ENCODE measurements at regions not wholly inside any gene's neighbourhood (a gene's known extent, or its start where the extent isn't known, plus 50 kb on each side); places are given as distances from the start of the nearest gene placed in this dataset.

DNA sequence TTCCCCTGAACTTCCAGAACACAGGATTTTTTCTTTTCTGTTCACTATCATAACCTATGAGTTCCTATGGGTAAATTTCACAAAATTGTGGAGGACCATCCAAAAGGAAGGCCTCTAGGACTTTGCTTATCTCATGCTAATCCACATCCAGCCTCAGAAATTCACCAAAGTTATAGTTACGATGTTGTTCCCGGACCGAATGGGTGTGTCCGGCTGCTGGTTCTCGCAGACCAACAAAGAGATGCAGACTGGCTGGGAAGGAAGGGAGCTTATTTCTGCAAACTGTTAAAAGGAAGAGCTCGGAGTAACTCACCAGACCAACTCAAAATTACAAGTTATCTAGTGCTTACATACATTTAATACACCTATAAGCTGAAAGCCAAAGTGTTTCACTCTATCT lies 882.9 kb upstream of the SPRY2 start:
- Histone ChIP-seq H3K27me3 (ENCODE audit: insufficient read depth in 3 of 3, low read length in 2 of 3) (no peaks in the 10 kb centered on the region), H3K36me3 (ENCODE audit: insufficient read depth in 1 of 2, low read depth in 1 of 2) (no peaks in the 10 kb centered on the region), H3K4me1 (no peaks in the 10 kb centered on the region), H3K27ac (no peak overlapping the region), H3K9me3 (no peaks in the 10 kb centered on the region), H3K4me3 (no peak overlapping the region)
- WGBS, 3 donors: 74 to 81% (median 78%) methylated on average over 6 of the region's 6 CpGs
- DNase-seq (no peak), ATAC-seq (no peak)
- TF ChIP-seq, protein P1, sequence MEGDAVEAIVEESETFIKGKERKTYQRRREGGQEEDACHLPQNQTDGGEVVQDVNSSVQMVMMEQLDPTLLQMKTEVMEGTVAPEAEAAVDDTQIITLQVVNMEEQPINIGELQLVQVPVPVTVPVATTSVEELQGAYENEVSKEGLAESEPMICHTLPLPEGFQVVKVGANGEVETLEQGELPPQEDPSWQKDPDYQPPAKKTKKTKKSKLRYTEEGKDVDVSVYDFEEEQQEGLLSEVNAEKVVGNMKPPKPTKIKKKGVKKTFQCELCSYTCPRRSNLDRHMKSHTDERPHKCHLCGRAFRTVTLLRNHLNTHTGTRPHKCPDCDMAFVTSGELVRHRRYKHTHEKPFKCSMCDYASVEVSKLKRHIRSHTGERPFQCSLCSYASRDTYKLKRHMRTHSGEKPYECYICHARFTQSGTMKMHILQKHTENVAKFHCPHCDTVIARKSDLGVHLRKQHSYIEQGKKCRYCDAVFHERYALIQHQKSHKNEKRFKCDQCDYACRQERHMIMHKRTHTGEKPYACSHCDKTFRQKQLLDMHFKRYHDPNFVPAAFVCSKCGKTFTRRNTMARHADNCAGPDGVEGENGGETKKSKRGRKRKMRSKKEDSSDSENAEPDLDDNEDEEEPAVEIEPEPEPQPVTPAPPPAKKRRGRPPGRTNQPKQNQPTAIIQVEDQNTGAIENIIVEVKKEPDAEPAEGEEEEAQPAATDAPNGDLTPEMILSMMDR (IDR thresholded peaks at IDR 0.05): no peak
- intact Hi-C loops (cut with DNase I): no loop called here

DNA sequence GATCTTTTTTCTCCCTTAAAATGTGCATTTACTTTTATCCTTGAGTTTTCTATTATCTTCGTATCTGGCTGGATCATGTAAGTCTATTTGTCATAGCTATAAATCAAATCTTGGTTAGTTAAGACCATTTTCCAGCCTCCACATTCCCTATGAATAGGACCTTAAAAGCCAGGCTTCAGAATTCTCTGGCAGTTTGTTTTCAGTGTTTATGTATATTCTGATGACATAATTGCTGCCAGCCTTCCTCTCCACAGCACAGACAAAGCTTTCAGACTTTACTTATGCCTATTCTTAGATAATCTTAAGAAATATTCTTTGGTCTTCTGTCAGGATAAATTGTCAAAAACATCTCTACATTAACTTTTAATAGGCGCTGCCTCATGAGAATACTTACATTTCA lies 870.8 kb upstream of the SPRY2 start:
- Histone ChIP-seq H3K36me3 (ENCODE audit: insufficient read depth in 1 of 2, low read depth in 1 of 2) (no peaks in the 10 kb centered on the region), H3K9me3 (no peaks in the 10 kb centered on the region), H3K4me3 (no peak overlapping the region), H3K27ac (no peak overlapping the region), H3K4me1 (no peaks in the 10 kb centered on the region), H3K27me3 (ENCODE audit: insufficient read depth in 3 of 3, low read length in 2 of 3) (peaks cover 0 to 2% (median 0%) of the 10 kb centered on the region in 3 donors)
- DNase-seq (no peak), ATAC-seq (no peak)
- intact Hi-C loops (cut with DNase I): no loop called here
- TF ChIP-seq, protein P1 (IDR thresholded peaks at IDR 0.05): no peak
- 68 to 69% (median 69%) methylated on average over 2 of the region's 2 CpGs for WGBS, 3 donors

DNA sequence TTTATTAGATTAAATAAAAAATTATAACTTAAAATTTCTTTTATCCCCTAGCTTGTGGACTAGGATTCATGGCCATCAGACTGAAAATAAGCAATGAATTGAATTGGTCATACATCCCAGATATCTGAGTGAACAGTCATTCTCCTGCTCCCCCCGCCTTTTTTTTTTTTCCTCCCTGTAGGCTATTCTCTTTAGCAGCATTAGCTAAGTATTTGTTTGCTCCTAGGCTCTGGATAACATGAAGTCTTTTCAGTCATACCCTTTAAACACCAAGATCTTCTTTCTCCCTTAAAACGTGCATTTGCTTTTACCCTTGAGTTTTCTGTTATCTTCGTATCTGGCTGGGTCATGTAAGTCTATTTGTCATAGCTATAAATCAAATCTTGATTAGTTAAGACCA lies 866.7 kb upstream of the SPRY2 start:
- H3K4me1 ChIP-seq: no peaks in the 10 kb centered on the region
- no peaks in the 10 kb centered on the region for H3K36me3 ChIP-seq (ENCODE audit: insufficient read depth in 1 of 2, low read depth in 1 of 2)
- DNase-seq: no peak
- no peak overlapping the region for H3K27ac ChIP-seq
- no peaks in the 10 kb centered on the region for H3K27me3 ChIP-seq (ENCODE audit: insufficient read depth in 3 of 3, low read length in 2 of 3)
- H3K9me3 ChIP-seq: no peaks in the 10 kb centered on the region
- intact Hi-C loops (cut with DNase I): no loop called here
- TF ChIP-seq, protein P1 (IDR thresholded peaks at IDR 0.05): no peak
- WGBS, 3 donors: 34 to 48% (median 40%) methylated on average over 3 of the region's 3 CpGs
- no peak overlapping the region for H3K4me3 ChIP-seq
- ATAC-seq: no peak

DNA sequence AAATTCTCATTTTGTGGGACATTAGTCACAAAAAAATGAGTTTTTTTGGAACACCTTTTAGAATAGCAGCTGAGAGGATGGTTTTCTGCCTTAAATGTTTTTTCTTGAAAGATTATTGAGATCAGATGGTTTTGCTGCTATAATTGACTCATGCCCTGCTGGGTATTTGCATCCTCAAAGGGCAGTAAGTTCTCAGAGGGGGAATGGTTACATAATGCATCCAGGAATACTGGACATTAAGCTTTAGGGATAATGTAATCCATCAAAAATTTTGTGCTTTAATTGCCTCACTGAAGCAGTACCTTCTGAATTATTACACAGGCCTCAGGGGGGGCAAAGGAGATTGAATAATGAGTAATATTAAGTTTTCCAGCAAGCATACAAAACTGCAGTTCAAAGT lies 866.3 kb upstream of the SPRY2 start:
- no peak overlapping the region for H3K27ac ChIP-seq
- H3K36me3 ChIP-seq (ENCODE audit: insufficient read depth in 1 of 2, low read depth in 1 of 2): no peaks in the 10 kb centered on the region

DNA sequence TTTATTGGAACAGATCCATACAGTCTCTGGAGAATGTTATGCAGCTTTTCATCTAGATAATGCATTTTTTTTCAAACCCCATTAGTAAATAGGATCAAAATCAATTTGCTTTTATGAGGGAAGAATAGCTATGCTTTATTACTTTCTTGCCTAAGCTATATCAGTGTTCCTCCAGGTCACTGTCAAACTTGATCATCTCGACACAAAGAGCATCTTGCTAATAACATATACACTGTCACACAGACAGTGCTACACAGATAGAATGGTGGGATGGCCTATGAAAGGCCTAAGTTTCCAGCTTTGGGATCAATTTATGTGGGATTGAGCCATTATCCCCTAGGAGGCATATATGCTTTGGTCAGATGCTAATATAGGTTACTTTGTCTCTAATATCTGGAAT lies 862.9 kb upstream of the SPRY2 start:
- WGBS, 3 donors: 83 to 94% (median 86%) methylated on average over 1 of the region's 1 CpG
- ATAC-seq: no peak

More for the DNA sequence above, 866.3 kb upstream of the SPRY2 start:
- no peaks in the 10 kb centered on the region for H3K27me3 ChIP-seq (ENCODE audit: insufficient read depth in 3 of 3, low read length in 2 of 3)
- no peak for DNase-seq
- TF ChIP-seq, protein P1 (IDR thresholded peaks at IDR 0.05): no peak
- no peaks in the 10 kb centered on the region for H3K9me3 ChIP-seq
- intact Hi-C loops (cut with DNase I): no loop called here
- ATAC-seq: no peak
- H3K4me3 ChIP-seq: no peak overlapping the region
- H3K4me1 ChIP-seq: no peaks in the 10 kb centered on the region

More for the DNA sequence above, 862.9 kb upstream of the SPRY2 start:
- no peak for DNase-seq
- TF ChIP-seq, protein P1 (IDR thresholded peaks at IDR 0.05): no peak
- no peaks in the 10 kb centered on the region for H3K9me3 ChIP-seq
- H3K36me3 ChIP-seq (ENCODE audit: insufficient read depth in 1 of 2, low read depth in 1 of 2): no peaks in the 10 kb centered on the region
- H3K4me3 ChIP-seq: no peak overlapping the region
- intact Hi-C loops (cut with DNase I): no loop called here
- no peaks in the 10 kb centered on the region for H3K27me3 ChIP-seq (ENCODE audit: insufficient read depth in 3 of 3, low read length in 2 of 3)
- H3K27ac ChIP-seq: no peak overlapping the region
- H3K4me1 ChIP-seq: no peaks in the 10 kb centered on the region
